ENCODE measurements at regions not wholly inside any gene's neighbourhood (a gene's known extent, or its start where the extent isn't known, plus 50 kb on each side); places are given as distances from the start of the nearest gene placed in this dataset.

GRCh38 chr3:21357241-21357640 is 393.8 kb downstream of the ZNF385D start:
- no peak for DNase-seq (ENCODE audit: low read depth)
- TF ChIP-seq, protein P1, sequence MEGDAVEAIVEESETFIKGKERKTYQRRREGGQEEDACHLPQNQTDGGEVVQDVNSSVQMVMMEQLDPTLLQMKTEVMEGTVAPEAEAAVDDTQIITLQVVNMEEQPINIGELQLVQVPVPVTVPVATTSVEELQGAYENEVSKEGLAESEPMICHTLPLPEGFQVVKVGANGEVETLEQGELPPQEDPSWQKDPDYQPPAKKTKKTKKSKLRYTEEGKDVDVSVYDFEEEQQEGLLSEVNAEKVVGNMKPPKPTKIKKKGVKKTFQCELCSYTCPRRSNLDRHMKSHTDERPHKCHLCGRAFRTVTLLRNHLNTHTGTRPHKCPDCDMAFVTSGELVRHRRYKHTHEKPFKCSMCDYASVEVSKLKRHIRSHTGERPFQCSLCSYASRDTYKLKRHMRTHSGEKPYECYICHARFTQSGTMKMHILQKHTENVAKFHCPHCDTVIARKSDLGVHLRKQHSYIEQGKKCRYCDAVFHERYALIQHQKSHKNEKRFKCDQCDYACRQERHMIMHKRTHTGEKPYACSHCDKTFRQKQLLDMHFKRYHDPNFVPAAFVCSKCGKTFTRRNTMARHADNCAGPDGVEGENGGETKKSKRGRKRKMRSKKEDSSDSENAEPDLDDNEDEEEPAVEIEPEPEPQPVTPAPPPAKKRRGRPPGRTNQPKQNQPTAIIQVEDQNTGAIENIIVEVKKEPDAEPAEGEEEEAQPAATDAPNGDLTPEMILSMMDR (IDR thresholded peaks at IDR 0.05; ENCODE audit: insufficient read depth, low read depth, low read length) = no peak
- POLR2A ChIA-PET = no interaction called here
- Histone ChIP-seq H3K36me3 (ENCODE audit: control insufficient read depth, insufficient read depth, low read length) (no peaks in the 10 kb centered on the region), H3K4me3 (ENCODE audit: low read depth, low read length) (no peak overlapping the region), H3K27me3 (ENCODE audit: control insufficient read depth, insufficient read depth, low read length) (no peaks in the 10 kb centered on the region)
- CTCF ChIA-PET = interaction anchor here (0.7 kb wide), 1 partner anchor 94 kb away, joined by 3 read pairs; no protein-coding TSS in a partner anchor

- no peak overlapping the region for H3K4me3 ChIP-seq (ENCODE audit: low read depth, low read length)
- no peaks in the 10 kb centered on the region for H3K36me3 ChIP-seq (ENCODE audit: control insufficient read depth, insufficient read depth, low read length)
- POLR2A ChIA-PET = interaction anchor here (0.6 kb wide), 1 partner anchor 25 kb away, joined by 4 read pairs; no protein-coding TSS in a partner anchor
- no peaks in the 10 kb centered on the region for H3K27me3 ChIP-seq (ENCODE audit: control insufficient read depth, insufficient read depth, low read length)
- peak; percentile 26 for DNase-seq (ENCODE audit: low read depth)
- CTCF ChIA-PET = interaction anchor here (0.7 kb wide), 1 partner anchor 95 kb away, joined by 3 read pairs; no protein-coding TSS in a partner anchor
- TF ChIP-seq, protein P1 (IDR thresholded peaks at IDR 0.05; ENCODE audit: insufficient read depth, low read depth, low read length) = no peak
These were observed 394.6 kb downstream of the ZNF385D start for GRCh38 chr3:21356402-21356801.

DNA sequence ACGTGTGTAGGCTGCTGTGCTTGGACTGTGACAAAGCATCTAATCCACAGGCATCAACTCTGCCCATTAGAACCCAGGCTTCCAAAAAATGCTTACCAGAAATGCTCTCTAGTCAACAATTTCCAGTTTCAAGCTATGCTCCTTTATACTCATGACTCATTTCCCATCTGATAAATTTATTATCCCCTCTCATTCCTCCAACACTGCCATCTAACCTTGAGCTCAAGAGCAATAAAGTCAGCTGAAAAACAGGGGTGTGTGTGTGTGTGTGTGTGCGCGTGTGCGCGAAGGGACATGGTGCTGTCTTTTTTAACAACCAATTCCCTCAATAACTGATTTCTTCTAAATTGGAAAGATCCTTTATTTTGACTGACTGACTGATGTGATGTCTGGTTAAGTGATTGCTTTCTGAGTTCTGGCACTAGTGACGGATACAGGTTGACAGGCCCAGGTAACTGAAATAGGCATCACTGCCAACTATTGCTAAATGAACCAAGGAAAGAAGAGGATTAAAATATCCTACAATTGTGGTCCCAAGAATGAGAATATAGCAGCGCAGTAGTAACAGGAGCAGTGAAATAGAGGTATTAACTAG is 405.5 kb downstream of the ZNF385D start:
- CTCF ChIA-PET = no interaction called here

GRCh38 chr3:21331857-21332256 is 419.2 kb downstream of the ZNF385D start:
- DNase-seq (ENCODE audit: low read depth) = no peak
- CTCF ChIA-PET = no interaction called here

More for the DNA sequence above, 405.5 kb downstream of the ZNF385D start:
- POLR2A ChIA-PET = interaction anchor here (0.8 kb wide), 1 partner anchor 749 kb away, joined by 3 read pairs; no protein-coding TSS in a partner anchor
- TF ChIP-seq, protein P1 (IDR thresholded peaks at IDR 0.05; ENCODE audit: insufficient read depth, low read depth, low read length) = no peak
- Histone ChIP-seq H3K36me3 (ENCODE audit: control insufficient read depth, insufficient read depth, low read length) (no peaks in the 10 kb centered on the region), H3K4me3 (ENCODE audit: low read depth, low read length) (no peak overlapping the region), H3K27me3 (ENCODE audit: control insufficient read depth, insufficient read depth, low read length) (no peaks in the 10 kb centered on the region)
- no peak for DNase-seq (ENCODE audit: low read depth)

DNA sequence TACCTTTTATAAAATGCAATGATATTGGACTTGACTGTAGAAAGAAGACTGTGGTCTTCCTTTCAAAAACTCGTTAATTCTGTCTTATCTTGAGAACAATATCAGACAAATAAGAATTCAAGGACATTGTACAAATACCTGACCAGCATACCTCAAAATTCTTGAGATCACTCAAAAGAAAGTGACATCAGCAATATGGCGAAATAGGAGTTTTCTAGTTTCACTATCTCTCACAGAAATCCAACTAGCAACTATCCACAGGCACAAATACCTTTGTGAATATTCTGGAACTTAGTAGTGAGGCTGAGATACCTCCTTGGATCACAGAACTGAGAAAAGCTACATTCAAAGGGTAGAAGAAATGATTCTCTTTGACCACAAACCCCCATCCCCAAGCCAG is 419.7 kb downstream of the ZNF385D start:
- Histone ChIP-seq H3K36me3 (ENCODE audit: control insufficient read depth, insufficient read depth, low read length) (no peaks in the 10 kb centered on the region), H3K27me3 (ENCODE audit: control insufficient read depth, insufficient read depth, low read length) (no peaks in the 10 kb centered on the region), H3K4me3 (ENCODE audit: low read depth, low read length) (no peak overlapping the region)
- ChIA-PET CTCF (no interaction called here), POLR2A (interaction anchor here (0.5 kb wide), 1 partner anchor 25 kb away, joined by 4 read pairs; no protein-coding TSS in a partner anchor)
- TF ChIP-seq, protein P1 (IDR thresholded peaks at IDR 0.05; ENCODE audit: insufficient read depth, low read depth, low read length) = no peak
- DNase-seq (ENCODE audit: low read depth) = no peak

More at GRCh38 chr3:21331857-21332256, 419.2 kb downstream of the ZNF385D start:
- Histone ChIP-seq H3K27me3 (ENCODE audit: control insufficient read depth, insufficient read depth, low read length) (no peaks in the 10 kb centered on the region), H3K36me3 (ENCODE audit: control insufficient read depth, insufficient read depth, low read length) (no peaks in the 10 kb centered on the region), H3K4me3 (ENCODE audit: low read depth, low read length) (no peak overlapping the region)
- TF ChIP-seq, protein P1 (IDR thresholded peaks at IDR 0.05; ENCODE audit: insufficient read depth, low read depth, low read length) = no peak
- POLR2A ChIA-PET = interaction anchor here (0.5 kb wide), 1 partner anchor 24 kb away, joined by 4 read pairs; no protein-coding TSS in a partner anchor

All from BJ (cell line).